GM23248 (cell line): ENCODE measurements at regions not wholly inside any gene's neighbourhood (a gene's known extent, or its start where the extent isn't known, plus 50 kb on each side); places are given as distances from the start of the nearest gene placed in this dataset.

Experiments
- EZH2 ChIP-seq: fragments of 200-600 bp; sonication (generic); IDR thresholded peaks from 2 replicates; pipeline ENCODE4 v1.6.1; 2018; ENCODE audit warnings: antibody characterized with exemption, mild to moderate bottlenecking; ENCODE audit not compliant: insufficient read depth, poor library complexity, severe bottlenecking
- EZH2phosphoT487 ChIP-seq: fragments of 200-600 bp; sonication (generic); IDR thresholded peaks from 2 replicates; pipeline ENCODE4 v1.6.1; 2018; ENCODE audit warnings: antibody characterized with exemption, moderate library complexity, mild to moderate bottlenecking, low read depth; ENCODE audit not compliant: insufficient read depth

GRCh38 chr13:88026241-88026640 is 355.1 kb downstream of the SLITRK5 start:
- TF ChIP-seq EZH2 (no peak), EZH2phosphoT487 (no peak)
